Endodermal cell (in vitro differentiated cells): ENCODE measurements at regions not wholly inside any gene's neighbourhood (a gene's known extent, or its start where the extent isn't known, plus 50 kb on each side); places are given as distances from the start of the nearest gene placed in this dataset.

Source experiments
- DNase-seq: peaks from one replicate; pipeline ENCODE4 v3.0.0-alpha.2; 2017
- H3K27ac ChIP-seq: 2 replicates; pipeline ENCODE4 v1.5.1; 2013; ENCODE audit warnings: mild to moderate bottlenecking, low read depth, low read length, moderate library complexity
- H3K27me3 ChIP-seq: 2 replicates; pipeline ENCODE4 v1.6.1; 2013; ENCODE audit warnings: mild to moderate bottlenecking, low read length, moderate library complexity; ENCODE audit not compliant: insufficient read depth, control insufficient read depth, poor library complexity, severe bottlenecking
- H3K36me3 ChIP-seq: 2 replicates; pipeline ENCODE4 v1.7.0; 2013; ENCODE audit warnings: mild to moderate bottlenecking, low read length, moderate library complexity; ENCODE audit not compliant: control insufficient read depth, insufficient read depth
- H3K4me1 ChIP-seq: one replicate; pipeline ENCODE4 v1.7.0; 2013; ENCODE audit warnings: low read length; ENCODE audit not compliant: control insufficient read depth, insufficient read depth
- H3K4me3 ChIP-seq: 2 replicates; pipeline ENCODE4 v1.5.1; 2013; ENCODE audit warnings: mild to moderate bottlenecking, low read length, moderate library complexity
- H3K9ac ChIP-seq: 2 replicates; pipeline ENCODE4 v1.6.1; 2013; ENCODE audit warnings: mild to moderate bottlenecking, low read length, moderate library complexity; ENCODE audit not compliant: poor library complexity, severe bottlenecking; ENCODE audit errors: extremely low read depth
- H3K9me3 ChIP-seq: 2 replicates; pipeline ENCODE4 v1.6.1; 2013; ENCODE audit warnings: mild to moderate bottlenecking, low read length, moderate library complexity; ENCODE audit not compliant: control insufficient read depth
- H3K27ac Mint-ChIP-seq: 2 replicates; pipeline ENCODE4 v1.8.0; 2020; ENCODE audit warnings: mixed read lengths
- H3K27me3 Mint-ChIP-seq: 2 replicates; pipeline ENCODE4 v1.8.0; 2021; ENCODE audit warnings: mild to moderate bottlenecking, mixed read lengths; ENCODE audit not compliant: insufficient read depth
- H3K36me3 Mint-ChIP-seq: 2 replicates; pipeline ENCODE4 v1.8.0; 2020; ENCODE audit warnings: low read depth, mixed read lengths
- H3K4me1 Mint-ChIP-seq: 2 replicates; pipeline ENCODE4 v1.8.0; 2020; ENCODE audit warnings: mixed read lengths
- H3K4me3 Mint-ChIP-seq: 2 replicates; pipeline ENCODE4 v1.8.0; 2020; ENCODE audit warnings: mild to moderate bottlenecking, moderate library complexity, mixed read lengths
- H3K9me3 Mint-ChIP-seq: 2 replicates; pipeline ENCODE4 v1.8.0; 2020; ENCODE audit warnings: mild to moderate bottlenecking, mixed read lengths
- WGBS, 2 experiments: methylation state at CpG; one replicate each; pipeline versions ENCODE4 v1.1.5 to v1.1.7; 2013; ENCODE audit warnings: missing lambda C conversion rate in 2 of 2, mixed read lengths in 1 of 2; ENCODE audit not compliant: insufficient coverage in 1 of 2, insufficient read length in 1 of 2; 5-methylcytosine and 5-hydroxymethylcytosine counted together
- TF ChIP-seq, protein P1 (sequence below): fragments of 200-600 bp; sonication (generic); conservative IDR thresholded peaks from 2 replicates; pipeline ENCODE4 v1.5.0; 2021; ENCODE audit warnings: antibody characterized with exemption, mild to moderate bottlenecking

DNA sequence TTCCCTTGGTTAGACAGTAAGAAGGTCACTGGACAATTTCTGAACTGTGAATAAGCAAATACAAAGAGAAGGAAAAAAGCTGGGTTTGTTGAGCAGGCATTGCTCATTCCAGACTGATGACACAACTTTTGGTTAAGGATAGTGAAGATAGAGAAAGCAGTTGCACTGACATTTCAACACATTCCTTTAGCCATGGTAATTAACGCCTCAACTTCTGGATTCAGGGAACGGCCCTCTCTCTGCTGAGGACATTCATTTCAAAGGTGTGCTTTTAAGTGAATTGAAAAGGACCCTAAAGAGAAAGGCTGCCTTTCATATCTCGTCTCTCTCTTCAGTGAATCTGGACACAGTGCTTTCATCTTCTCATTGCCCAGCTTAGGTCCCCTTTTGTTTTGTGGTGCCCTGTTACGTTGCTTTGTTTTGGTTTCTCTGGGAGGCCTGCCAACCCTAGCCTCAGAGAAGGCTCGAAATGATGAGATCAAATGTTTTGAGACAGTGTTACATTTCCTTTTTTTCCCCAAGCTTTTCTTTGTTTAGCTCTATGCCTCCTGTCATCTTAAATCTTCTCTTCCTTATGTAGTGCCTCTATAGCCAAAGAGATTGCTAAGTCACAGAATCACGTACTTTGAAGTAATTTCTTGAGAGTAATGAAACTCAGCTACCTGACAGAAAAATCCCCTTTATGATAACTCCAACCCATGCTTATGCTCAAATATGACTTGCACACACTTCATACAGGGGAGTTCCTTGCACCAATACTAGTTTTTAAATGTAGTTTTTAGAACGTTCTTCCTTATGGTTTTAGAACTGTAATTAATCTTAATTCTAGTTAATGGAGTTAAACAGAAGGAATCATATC lies 94.4 kb upstream of the IFNE start:
- no peaks in the 10 kb centered on the region for H3K36me3 Mint-ChIP-seq
- Histone ChIP-seq H3K27me3 (no peaks in the 10 kb centered on the region), H3K27ac (peak overlapping the region; percentile 25), H3K9me3 (no peaks in the 10 kb centered on the region), H3K9ac (no peak overlapping the region), H3K4me3 (no peak overlapping the region), H3K36me3 (no peaks in the 10 kb centered on the region), H3K4me1 (peaks cover 3% of the 10 kb centered on the region)
- H3K4me1 Mint-ChIP-seq: peaks cover 10% of the 10 kb centered on the region
- WGBS, 2 experiments: 67% methylated on average over 2 to 7 of the region's 7 CpGs
- peak; percentile 42 for DNase-seq
- no peaks in the 10 kb centered on the region for H3K27me3 Mint-ChIP-seq
- no peak overlapping the region for H3K4me3 Mint-ChIP-seq
- H3K27ac Mint-ChIP-seq: peak overlapping the region; percentile 27
- TF ChIP-seq, protein P1, sequence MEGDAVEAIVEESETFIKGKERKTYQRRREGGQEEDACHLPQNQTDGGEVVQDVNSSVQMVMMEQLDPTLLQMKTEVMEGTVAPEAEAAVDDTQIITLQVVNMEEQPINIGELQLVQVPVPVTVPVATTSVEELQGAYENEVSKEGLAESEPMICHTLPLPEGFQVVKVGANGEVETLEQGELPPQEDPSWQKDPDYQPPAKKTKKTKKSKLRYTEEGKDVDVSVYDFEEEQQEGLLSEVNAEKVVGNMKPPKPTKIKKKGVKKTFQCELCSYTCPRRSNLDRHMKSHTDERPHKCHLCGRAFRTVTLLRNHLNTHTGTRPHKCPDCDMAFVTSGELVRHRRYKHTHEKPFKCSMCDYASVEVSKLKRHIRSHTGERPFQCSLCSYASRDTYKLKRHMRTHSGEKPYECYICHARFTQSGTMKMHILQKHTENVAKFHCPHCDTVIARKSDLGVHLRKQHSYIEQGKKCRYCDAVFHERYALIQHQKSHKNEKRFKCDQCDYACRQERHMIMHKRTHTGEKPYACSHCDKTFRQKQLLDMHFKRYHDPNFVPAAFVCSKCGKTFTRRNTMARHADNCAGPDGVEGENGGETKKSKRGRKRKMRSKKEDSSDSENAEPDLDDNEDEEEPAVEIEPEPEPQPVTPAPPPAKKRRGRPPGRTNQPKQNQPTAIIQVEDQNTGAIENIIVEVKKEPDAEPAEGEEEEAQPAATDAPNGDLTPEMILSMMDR: no peak
- H3K9me3 Mint-ChIP-seq: no peaks in the 10 kb centered on the region

DNA sequence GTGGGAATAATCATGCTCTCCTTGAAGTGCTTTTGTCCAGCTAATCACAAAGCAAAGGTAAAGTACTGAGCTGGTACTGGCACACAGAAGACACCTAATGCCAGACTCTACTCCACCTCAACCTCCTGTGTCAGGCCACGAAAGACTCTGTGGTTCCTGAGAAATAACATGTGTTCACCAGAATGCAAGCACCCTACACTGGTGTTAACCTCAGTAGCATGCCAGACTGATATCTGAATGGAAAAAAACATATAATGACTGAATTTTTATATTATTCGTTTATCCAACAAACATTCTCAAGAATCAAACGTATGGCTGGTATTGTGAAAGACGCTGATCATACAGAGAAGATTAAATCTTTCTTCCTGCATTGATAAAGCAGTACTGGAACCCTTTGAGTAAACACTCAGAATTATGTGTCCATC lies 97.1 kb upstream of the IFNE start:
- no peak overlapping the region for H3K9ac ChIP-seq
- H3K4me3 ChIP-seq: no peak overlapping the region
- no peaks in the 10 kb centered on the region for H3K27me3 ChIP-seq
- no peaks in the 10 kb centered on the region for H3K27me3 Mint-ChIP-seq
- TF ChIP-seq, protein P1: no peak
- H3K9me3 Mint-ChIP-seq: no peaks in the 10 kb centered on the region
- H3K4me1 ChIP-seq: peaks cover 3% of the 10 kb centered on the region
- no peaks in the 10 kb centered on the region for H3K36me3 ChIP-seq
- no peaks in the 10 kb centered on the region for H3K9me3 ChIP-seq
- peaks cover 13% of the 10 kb centered on the region for H3K4me1 Mint-ChIP-seq
- no peak overlapping the region for H3K27ac ChIP-seq
- no peak for DNase-seq
- H3K36me3 Mint-ChIP-seq: no peaks in the 10 kb centered on the region
- H3K4me3 Mint-ChIP-seq: no peak overlapping the region
- WGBS, 2 experiments: 86 to 95% methylated on average over 3 to 4 of the region's 4 CpGs
- H3K27ac Mint-ChIP-seq: no peak overlapping the region

DNA sequence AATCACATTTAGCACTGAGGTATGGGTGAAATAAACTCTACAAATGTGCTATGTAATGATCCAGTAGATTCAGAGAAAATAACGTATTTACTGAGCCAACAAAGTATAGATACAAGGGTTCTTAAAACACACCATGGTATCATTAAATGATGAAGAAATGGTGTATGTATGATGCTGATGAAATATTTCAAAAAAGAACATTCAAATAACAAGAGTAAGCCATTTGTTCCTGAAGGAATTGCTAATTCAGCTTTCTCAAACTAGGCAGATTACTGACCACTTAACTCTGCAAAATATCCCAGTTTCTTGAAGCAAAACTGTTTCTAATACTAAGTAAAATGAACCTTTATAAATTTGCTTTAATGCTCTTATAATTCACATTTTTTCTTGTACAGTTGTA lies 97.6 kb upstream of the IFNE start:
- Mint-ChIP-seq H3K4me1 (peaks cover 13% of the 10 kb centered on the region), H3K27ac (no peak overlapping the region), H3K27me3 (no peaks in the 10 kb centered on the region), H3K36me3 (no peaks in the 10 kb centered on the region), H3K9me3 (no peaks in the 10 kb centered on the region), H3K4me3 (no peak overlapping the region)
- no peak for DNase-seq
- 100% methylated on average over 1 of the region's 1 CpG; no CpG with 5 or more reads in 1 of the 2 experiments for WGBS, 2 experiments
- Histone ChIP-seq H3K4me1 (peaks cover 3% of the 10 kb centered on the region), H3K4me3 (no peak overlapping the region), H3K9ac (no peak overlapping the region), H3K27ac (no peak overlapping the region), H3K9me3 (no peaks in the 10 kb centered on the region), H3K36me3 (no peaks in the 10 kb centered on the region), H3K27me3 (no peaks in the 10 kb centered on the region)
- TF ChIP-seq, protein P1: no peak
